H1 (cell line): ENCODE measurements at regions not wholly inside any gene's neighbourhood (a gene's known extent, or its start where the extent isn't known, plus 50 kb on each side); places are given as distances from the start of the nearest gene placed in this dataset.

Experiments
- CTCF ChIA-PET: fragments of 300-600 bp; sonication (Branson Sonifier 250); formaldehyde crosslinking; loops from one replicate; lab custom pipeline; 2021; ENCODE audit not compliant: partially characterized antibody; lab: Charles Lee
- POLR2A ChIA-PET: fragments of 300-600 bp; sonication (Branson Sonifier 250); formaldehyde crosslinking; loops from one replicate; lab custom pipeline; 2021; ENCODE audit warnings: inconsistent platforms; ENCODE audit not compliant: partially characterized antibody; lab: Charles Lee
- DNase-seq, 2 experiments: peaks; one replicate each; pipeline versions ENCODE4 v3.0.0 to v3.0.0-alpha.2; 2010 to 2022; ENCODE audit warnings: low spot score in 2 of 2, low read depth in 1 of 2, mixed read lengths in 1 of 2
- FAIRE-seq: peaks from 2 replicates; lab custom pipeline; 2011; peaks lifted over from hg19 to GRCh38; lab: Jason Lieb, UNC
- H2AFZ ChIP-seq: 2 replicates; pipeline ENCODE4 v1.8.1; 2012; ENCODE audit warnings: low read length, inconsistent platforms
- H2AK5ac ChIP-seq: 2 replicates; pipeline ENCODE4 v1.6.1; 2013; ENCODE audit warnings: low read depth, low read length
- H2BK120ac ChIP-seq: replicated peaks from 2 replicates; pipeline ENCODE3; 2013; ENCODE audit warnings: low read depth, low read length, inconsistent platforms
- H2BK12ac ChIP-seq: 2 replicates; pipeline ENCODE4 v1.6.1; 2013; ENCODE audit warnings: low read depth, low read length
- H2BK15ac ChIP-seq: 2 replicates; pipeline ENCODE4 v1.6.1; 2013; ENCODE audit warnings: low read length
- H2BK20ac ChIP-seq: 2 replicates; pipeline ENCODE4 v1.6.1; 2013; ENCODE audit warnings: low read length
- H2BK5ac ChIP-seq: 2 replicates; pipeline ENCODE4 v1.6.1; 2013; ENCODE audit warnings: low read depth, low read length
- H3K14ac ChIP-seq: 2 replicates; pipeline ENCODE4 v1.6.1; 2013; ENCODE audit warnings: inconsistent platforms; ENCODE audit not compliant: insufficient read length
- H3K18ac ChIP-seq: 2 replicates; pipeline ENCODE4 v1.6.1; 2013; ENCODE audit warnings: low read length; ENCODE audit errors: extremely low read depth
- H3K23ac ChIP-seq: 2 replicates; pipeline ENCODE4 v1.6.1; 2013; ENCODE audit warnings: inconsistent platforms; ENCODE audit not compliant: insufficient read length
- H3K23me2 ChIP-seq: 2 replicates; pipeline ENCODE4 v1.6.1; 2013; ENCODE audit warnings: low read depth, low read length
- H3K27ac ChIP-seq: 2 replicates; pipeline ENCODE4 v1.6.1; 2011; ENCODE audit warnings: low read depth, low read length, inconsistent platforms
- H3K27me3 ChIP-seq, 4 experiments: replicated peaks in 1 of 4; 1 replicate in 1 of 4; 2 replicates in 3 of 4; pipeline versions ENCODE4 v1.6.1 to v1.8.1; 2011 to 2013; ENCODE audit warnings: low read length in 3 of 4, mild to moderate bottlenecking in 3 of 4, inconsistent platforms in 2 of 4, mixed read lengths in 2 of 4, moderate library complexity in 1 of 4; ENCODE audit not compliant: control insufficient read depth in 3 of 4, insufficient read depth in 3 of 4; ENCODE audit errors: extremely low read depth in 1 of 4
- H3K36me3 ChIP-seq, 4 experiments: 2 replicates each; pipeline versions ENCODE4 v1.6.1 to v1.8.1; 2011 to 2013; ENCODE audit warnings: mild to moderate bottlenecking in 4 of 4, low read length in 3 of 4, moderate library complexity in 2 of 4, control low read depth in 1 of 4, inconsistent platforms in 1 of 4; ENCODE audit not compliant: insufficient read depth in 4 of 4, control insufficient read depth in 2 of 4
- H3K4ac ChIP-seq: replicated peaks from 2 replicates; pipeline ENCODE3; 2013; ENCODE audit warnings: low read length, low read depth, mixed read lengths, inconsistent platforms; ENCODE audit not compliant: insufficient read length
- H3K4me1 ChIP-seq, 4 experiments: replicated peaks in 1 of 4; 1 replicate in 1 of 4; 2 replicates in 3 of 4; pipeline versions ENCODE4 v1.6.1 to v1.8.1; 2011 to 2013; ENCODE audit warnings: low read length in 3 of 4, inconsistent platforms in 2 of 4, mixed read lengths in 1 of 4; ENCODE audit not compliant: insufficient read depth in 4 of 4, control insufficient read depth in 3 of 4
- H3K4me2 ChIP-seq, 2 experiments: 2 replicates each; pipeline versions ENCODE4 v1.6.1 to v1.8.1; 2011 to 2013; ENCODE audit warnings: low read depth in 2 of 2, low read length in 2 of 2, control low read depth in 1 of 2, inconsistent platforms in 1 of 2, mild to moderate bottlenecking in 1 of 2; ENCODE audit not compliant: insufficient read depth in 1 of 2
- H3K4me3 ChIP-seq, 4 experiments: fragments of 200-600, 300-600 bp in 1 of 4; sonication (generic), shearing (Covaris generic), sonication (Bioruptor Twin) in 1 of 4; 2 replicates each; pipeline versions ENCODE4 v1.5.1 to v1.8.1; 2011 to 2016; ENCODE audit warnings: low read length in 4 of 4, low read depth in 3 of 4, control low read depth in 2 of 4, inconsistent platforms in 2 of 4, mild to moderate bottlenecking in 2 of 4, mixed read lengths in 1 of 4, moderate library complexity in 1 of 4; ENCODE audit not compliant: insufficient read depth in 2 of 4; ENCODE audit errors: extremely low read depth in 1 of 4
- H3K56ac ChIP-seq: replicated peaks from 2 replicates; pipeline ENCODE3; 2013; ENCODE audit warnings: low read depth, mild to moderate bottlenecking, mixed read lengths, low read length, inconsistent platforms; ENCODE audit not compliant: insufficient read length
- H3K79me1 ChIP-seq: 2 replicates; pipeline ENCODE4 v1.6.1; 2013; ENCODE audit warnings: low read depth, low read length, control low read depth
- H3K79me2 ChIP-seq, 2 experiments: 2 replicates each; pipeline versions ENCODE4 v1.6.1 to v1.8.1; 2012 to 2013; ENCODE audit warnings: low read length in 2 of 2, mild to moderate bottlenecking in 2 of 2, inconsistent platforms in 1 of 2; ENCODE audit not compliant: insufficient read depth in 2 of 2, control insufficient read depth in 1 of 2
- H3K9ac ChIP-seq, 4 experiments: replicated peaks in 1 of 4; 1 replicate in 1 of 4; 2 replicates in 3 of 4; pipeline versions ENCODE4 v1.6.1 to v1.8.1; 2011 to 2013; ENCODE audit warnings: low read depth in 3 of 4, low read length in 3 of 4, control low read depth in 2 of 4, mild to moderate bottlenecking in 2 of 4, moderate library complexity in 2 of 4, inconsistent platforms in 1 of 4; ENCODE audit errors: extremely low read depth in 1 of 4
- H3K9me3 ChIP-seq, 2 experiments: 2 replicates each; pipeline versions ENCODE4 v1.6.1 to v1.8.1; 2012 to 2013; ENCODE audit warnings: mild to moderate bottlenecking in 2 of 2, moderate library complexity in 2 of 2, control low read depth in 1 of 2, inconsistent platforms in 1 of 2, low read depth in 1 of 2, low read length in 1 of 2, mixed read lengths in 1 of 2; ENCODE audit not compliant: insufficient read depth in 2 of 2
- H4K20me1 ChIP-seq, 2 experiments: replicated peaks in 1 of 2; 2 replicates each; pipeline versions ENCODE3 to v1.8.1; 2011 to 2013; ENCODE audit warnings: inconsistent platforms in 2 of 2, low read length in 2 of 2, mild to moderate bottlenecking in 1 of 2; ENCODE audit not compliant: insufficient read depth in 2 of 2, control insufficient read depth in 1 of 2
- H4K5ac ChIP-seq: 2 replicates; pipeline ENCODE4 v1.6.1; 2013; ENCODE audit warnings: low read length, low read depth, mixed read lengths, inconsistent platforms; ENCODE audit not compliant: insufficient read length
- H4K8ac ChIP-seq: 2 replicates; pipeline ENCODE4 v1.8.0; 2013; ENCODE audit warnings: mild to moderate bottlenecking, moderate library complexity, low read length, inconsistent platforms; ENCODE audit not compliant: insufficient read depth; ENCODE audit errors: extremely low read depth
- H4K91ac ChIP-seq: replicated peaks from 2 replicates; pipeline ENCODE3; 2013; ENCODE audit warnings: low read length, mixed read lengths, inconsistent platforms; ENCODE audit not compliant: insufficient read length
- CHD2 ChIP-seq: IDR thresholded peaks from 2 replicates; pipeline ENCODE4 v1.6.1; 2012; ENCODE audit warnings: low read length, improper control_type of control experiment
- POU5F1 ChIP-seq: IDR thresholded peaks from 2 replicates; pipeline ENCODE4 v1.6.1; 2011; ENCODE audit warnings: low read depth, mild to moderate bottlenecking, low read length, moderate library complexity
- SP2 ChIP-seq: IDR thresholded peaks from 2 replicates; pipeline ENCODE4 v1.6.1; 2012; ENCODE audit warnings: mild to moderate bottlenecking, low read length, inconsistent platforms
- USF2 ChIP-seq: IDR thresholded peaks from 2 replicates; pipeline ENCODE4 v1.6.1; 2011; ENCODE audit warnings: low read length, improper control_type of control experiment
- WGBS, 2 experiments: shearing (Covaris generic) in 1 of 2; methylation state at CpG; one replicate each; pipeline versions ENCODE4 v1.1.6 to v1.1.7; 2013 to 2015; ENCODE audit warnings: low lambda C conversion rate in 2 of 2, mixed read lengths in 2 of 2, inconsistent platforms in 1 of 2, low coverage in 1 of 2, missing lambda C conversion rate in 1 of 2; ENCODE audit not compliant: insufficient replicate concordance in 2 of 2, insufficient coverage in 1 of 2, insufficient read length in 1 of 2; ENCODE audit errors: extremely low coverage in 1 of 2, missing lambda C conversion rate in 1 of 2; 5-methylcytosine and 5-hydroxymethylcytosine counted together

- CTCF ChIA-PET: interaction anchor here (1.2 to 1.4 kb wide), 2 partner anchors 9 to 49 kb away, joined by 4 read pairs; no protein-coding TSS in a partner anchor
Measured at GRCh38 chr2:53259395-53260009, 508.1 kb upstream of the CHAC2 start.

More at GRCh38 chr2:53259395-53260009, 508.1 kb upstream of the CHAC2 start:
- POLR2A ChIA-PET: no interaction called here
- H4K5ac ChIP-seq: no peak overlapping the region
- no peak overlapping the region for H3K23ac ChIP-seq
- no peak overlapping the region for H3K4me3 ChIP-seq
- H2AK5ac ChIP-seq: no peak overlapping the region
- no peak overlapping the region for H2AFZ ChIP-seq
- no peaks in the 10 kb centered on the region for H3K36me3 ChIP-seq
- no peaks in the 10 kb centered on the region for H3K27me3 ChIP-seq
- H3K79me1 ChIP-seq: no peaks in the 10 kb centered on the region
- no peaks in the 10 kb centered on the region for H3K79me2 ChIP-seq
- H3K4ac ChIP-seq: no peak overlapping the region
- H2BK20ac ChIP-seq: no peak overlapping the region
- H2BK5ac ChIP-seq: no peak overlapping the region
- no peak overlapping the region for H3K14ac ChIP-seq
- no peaks in the 10 kb centered on the region for H3K4me1 ChIP-seq
- H3K9ac ChIP-seq: no peak overlapping the region
- no peaks in the 10 kb centered on the region for H4K20me1 ChIP-seq
- H3K9me3 ChIP-seq: no peaks in the 10 kb centered on the region; a peak in 1 of 4 replicates
- no peak overlapping the region for H2BK12ac ChIP-seq
- FAIRE-seq: no peak
- no peak for TF ChIP-seq CHD2
- no peak for TF ChIP-seq USF2
- no peak for TF ChIP-seq POU5F1
- TF ChIP-seq SP2: no peak
- no peak overlapping the region for H2BK15ac ChIP-seq
- H4K8ac ChIP-seq: no peak overlapping the region
- H4K91ac ChIP-seq: no peak overlapping the region
- H3K18ac ChIP-seq: no peak overlapping the region
- no peak overlapping the region for H3K4me2 ChIP-seq
- 95% methylated on average over 19 of the region's 29 CpGs; no CpG with 5 or more reads in 1 of the 2 experiments for WGBS, 2 experiments
- no peak for DNase-seq
- H3K23me2 ChIP-seq: no peaks in the 10 kb centered on the region
- H3K27ac ChIP-seq: no peak overlapping the region
- H3K56ac ChIP-seq: no peak overlapping the region
- no peak overlapping the region for H2BK120ac ChIP-seq
